HG02678 (cell line): ENCODE measurements at regions not wholly inside any gene's neighbourhood (a gene's known extent, or its start where the extent isn't known, plus 50 kb on each side); places are given as distances from the start of the nearest gene placed in this dataset.
"Not testable (repeated sequence)": the region's sequence is repeated elsewhere in the genome, so short reads cannot be mapped to it uniquely, and the experiment has no call there.

Experiments used
- ATAC-seq: cut with Tn5 transposase; IDR thresholded peaks from one replicate; pipeline ENCODE4 v1.9.1; 2021; ENCODE audit warnings: mild to moderate bottlenecking, moderate library complexity; ENCODE audit not compliant: unreplicated experiment

GRCh38 chr1:144031550-144031949 is 59.8 kb upstream of the FAM72C start:
- ATAC-seq: not testable (repeated sequence)

GRCh38 chr1:144026022-144026421 is 54.2 kb upstream of the FAM72C start:
- ATAC-seq: peak; percentile 87

- ATAC-seq: not testable (repeated sequence)
These were observed 50.1 kb upstream of the FAM72C start for GRCh38 chr1:144021690-144022384.
